ENCODE measurements at regions not wholly inside any gene's neighbourhood (a gene's known extent, or its start where the extent isn't known, plus 50 kb on each side); places are given as distances from the start of the nearest gene placed in this dataset.

GRCh38 chr13:53822136-53822535 is 793.5 kb downstream of the OLFM4 start:
- no peak for TF ChIP-seq CTCF (IDR thresholded peaks at IDR 0.05)
- no peak for TF ChIP-seq POLR2A (IDR thresholded peaks at IDR 0.05)
